HG03175 (cell line): ENCODE measurements at regions not wholly inside any gene's neighbourhood (a gene's known extent, or its start where the extent isn't known, plus 50 kb on each side); places are given as distances from the start of the nearest gene placed in this dataset.
A peak's percentile ranks its signal among the peaks of the same experiment; 100 is the strongest.
"Not testable (repeated sequence)": the region's sequence is repeated elsewhere in the genome, so short reads cannot be mapped to it uniquely, and the experiment has no call there.

ENCODE experiments used
- ATAC-seq: cut with Tn5 transposase; IDR thresholded peaks from one replicate; pipeline ENCODE4 v1.9.1; 2021; ENCODE audit warnings: mild to moderate bottlenecking, moderate library complexity; ENCODE audit not compliant: unreplicated experiment

- ATAC-seq: peak; percentile 99
These were observed 60.6 kb upstream of the EMB start for GRCh38 chr5:50501491-50502228.

DNA sequence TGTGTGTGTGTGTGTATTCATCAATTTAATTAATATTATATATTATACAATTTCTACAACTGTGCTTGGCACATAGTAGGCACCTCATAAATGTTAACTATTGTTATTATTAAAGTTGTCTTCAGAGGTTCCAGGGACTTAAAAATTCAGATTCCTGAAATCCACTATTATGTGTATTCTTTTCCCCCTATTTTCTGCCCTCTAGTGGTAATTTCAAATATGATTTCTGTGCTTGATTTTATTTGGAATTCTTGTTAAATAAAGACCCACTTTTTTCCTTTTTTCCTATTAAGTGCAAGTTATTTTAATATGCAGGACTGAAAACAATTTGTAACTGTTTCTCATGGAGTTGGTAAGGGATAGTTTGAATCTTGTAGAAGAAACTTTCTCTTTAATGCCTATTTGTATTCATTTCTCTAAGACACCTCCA is 72.0 kb upstream of the EMB start:
- ATAC-seq: not testable (repeated sequence)

GRCh38 chr5:50521060-50521459 is 80.0 kb upstream of the EMB start:
- ATAC-seq: not testable (repeated sequence)

DNA sequence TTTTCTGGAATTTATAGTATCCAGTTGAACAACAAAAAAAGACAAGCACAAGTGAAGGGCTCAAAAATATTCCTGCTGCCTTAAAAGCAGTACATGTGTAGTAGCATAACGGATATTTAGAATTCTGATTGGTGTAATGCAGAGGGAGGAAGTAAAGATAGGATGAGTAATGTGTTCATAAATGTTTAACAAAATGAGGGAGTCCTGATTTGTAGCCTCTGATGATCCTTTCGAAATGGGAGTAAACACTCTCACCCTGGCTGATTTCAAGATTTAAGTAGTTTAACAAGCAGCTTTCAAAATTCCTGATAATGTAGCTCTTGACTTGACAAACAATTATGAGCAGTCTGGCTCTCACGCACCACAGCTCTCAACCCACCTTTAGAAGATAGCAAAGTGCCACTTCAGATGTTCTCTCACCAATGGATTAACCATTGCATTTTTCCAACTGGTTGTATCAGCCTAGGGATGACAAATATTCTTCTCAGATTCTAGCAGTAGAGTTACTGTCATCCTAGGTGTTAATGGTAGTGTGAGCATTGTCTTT is 86.5 kb upstream of the EMB start:
- ATAC-seq: not testable (repeated sequence)

- ATAC-seq: no peak
These were observed 94.3 kb upstream of the EMB start for GRCh38 chr5:50535393-50535792.

GRCh38 chr5:50537534-50537933 is 96.4 kb upstream of the EMB start:
- peak; percentile 74 for ATAC-seq

- ATAC-seq: peak; percentile 85
These were observed 106.2 kb upstream of the EMB start for GRCh38 chr5:50547303-50547702.

DNA sequence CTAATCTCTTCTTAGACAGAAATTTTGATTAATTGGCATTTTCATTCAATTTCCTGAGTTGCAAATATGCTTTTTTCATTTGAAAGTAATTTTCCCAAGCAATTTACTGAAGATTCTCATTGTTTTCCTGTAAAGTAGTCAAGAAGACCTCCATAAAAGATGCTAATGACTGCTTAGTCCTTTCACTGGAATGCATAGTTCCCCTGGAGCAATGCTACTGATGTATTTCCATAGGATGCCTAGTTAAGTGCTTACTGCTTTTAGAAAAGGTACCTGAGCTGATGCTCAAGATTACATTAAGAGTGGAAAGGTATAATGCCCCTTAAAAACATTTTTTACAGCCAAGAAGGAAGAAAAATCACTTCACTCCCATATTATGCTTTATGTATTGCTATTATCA is 109.2 kb upstream of the EMB start:
- ATAC-seq: no peak

GRCh38 chr5:50550993-50551392 is 109.9 kb upstream of the EMB start:
- no peak for ATAC-seq

DNA sequence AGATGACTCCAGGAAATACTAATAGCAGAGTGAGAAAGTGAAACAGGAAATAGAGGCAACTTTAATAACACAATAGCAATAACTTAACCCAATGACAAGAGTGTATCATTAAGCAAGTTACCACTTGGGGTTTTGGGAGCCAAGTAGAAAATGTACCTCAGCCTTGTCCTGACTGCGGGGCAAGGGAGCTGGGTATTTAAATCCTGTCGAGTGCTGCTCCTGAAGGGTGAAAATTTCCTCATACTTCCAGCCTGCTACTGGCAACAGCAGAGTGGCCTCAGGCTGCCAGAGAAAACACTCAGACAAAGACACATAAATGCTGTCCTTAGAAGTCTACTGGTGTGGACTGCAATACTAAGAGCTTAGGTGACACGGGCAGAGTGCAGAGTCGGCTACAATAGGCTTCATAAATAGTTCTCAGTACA is 112.5 kb upstream of the EMB start:
- no peak for ATAC-seq

GRCh38 chr5:50558640-50559039 is 107.8 kb upstream of the PARP8 start:
- not testable (repeated sequence) for ATAC-seq

DNA sequence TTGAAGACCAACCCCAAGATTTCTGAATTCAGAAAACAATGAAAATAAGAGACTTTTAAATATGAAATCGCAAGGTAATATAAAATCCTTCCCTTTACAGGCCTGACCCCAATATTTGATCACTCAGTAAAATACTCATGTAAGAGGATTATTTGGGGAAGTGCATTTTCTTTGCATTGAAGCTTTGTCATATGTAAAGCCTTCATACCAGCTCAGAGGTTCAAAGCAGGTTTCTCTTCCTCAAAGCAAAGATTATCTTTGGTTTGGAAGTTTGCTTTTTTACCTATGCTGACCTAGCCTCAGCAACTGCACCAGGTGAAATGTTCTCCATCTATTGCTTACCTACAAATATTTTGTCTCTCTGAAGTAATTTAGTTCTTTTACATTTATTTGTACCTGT is 106.5 kb upstream of the PARP8 start:
- ATAC-seq: peak; percentile 35

- no peak for ATAC-seq
These were observed 103.7 kb upstream of the PARP8 start for GRCh38 chr5:50562694-50563093.

DNA sequence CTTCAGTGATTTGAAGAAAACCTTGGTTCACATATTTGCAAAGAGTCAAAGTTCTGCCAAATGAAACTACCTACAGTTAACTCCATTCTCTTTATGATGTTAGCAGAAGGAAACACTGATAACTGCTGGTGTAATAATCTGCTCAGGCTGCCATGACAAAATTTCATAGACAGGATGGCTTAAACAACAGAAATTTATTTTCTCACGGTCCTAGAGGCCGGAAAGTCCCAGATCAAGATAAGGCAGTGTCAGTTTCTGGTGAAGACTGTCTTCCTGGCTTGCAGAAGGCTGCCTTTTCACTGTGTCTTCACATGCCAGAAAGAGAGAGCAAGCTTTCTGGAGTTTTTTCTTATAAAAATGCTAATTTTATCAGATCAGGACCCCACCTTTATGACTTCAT is 102.4 kb upstream of the PARP8 start:
- peak; percentile 69 for ATAC-seq

DNA sequence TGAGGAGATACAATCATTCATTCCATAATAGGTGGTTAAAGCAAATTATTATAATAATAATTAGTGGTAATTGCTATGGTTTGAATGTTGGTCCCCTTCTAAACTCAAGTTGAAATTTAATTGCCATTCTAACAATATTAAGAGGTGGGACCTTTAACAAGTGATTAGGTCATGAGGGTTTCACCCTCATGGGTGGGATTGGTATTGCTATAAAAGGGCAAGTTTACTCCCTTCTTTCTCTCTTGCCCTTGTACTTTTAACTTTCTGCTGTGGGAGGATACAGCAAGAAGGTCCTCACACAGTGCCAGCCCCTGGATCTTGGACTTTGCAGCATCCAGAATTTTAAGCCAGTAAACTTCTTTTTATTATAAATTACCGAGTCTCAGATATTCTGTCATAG is 101.9 kb upstream of the PARP8 start:
- no peak for ATAC-seq

DNA sequence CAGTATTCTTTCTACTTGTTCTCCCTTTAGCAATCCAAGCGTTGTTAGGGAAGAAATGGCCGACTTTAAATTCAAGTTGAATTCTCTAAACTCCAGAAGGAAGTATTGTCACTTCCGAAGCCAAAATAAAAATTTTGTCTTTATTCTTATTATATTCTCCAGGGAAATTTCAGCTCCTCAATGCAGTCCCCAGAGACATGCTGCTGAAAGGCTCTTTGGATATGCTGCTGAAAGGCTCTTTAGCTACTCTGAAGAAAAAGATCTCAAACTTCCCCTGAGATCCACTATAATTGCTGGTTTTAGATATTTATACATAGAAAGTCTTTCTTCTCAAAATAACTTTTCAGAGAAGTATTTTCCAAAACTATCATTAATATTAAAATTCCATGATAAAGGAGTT is 92.3 kb upstream of the PARP8 start:
- no peak for ATAC-seq

GRCh38 chr5:50575740-50576139 is 90.7 kb upstream of the PARP8 start:
- ATAC-seq: no peak

DNA sequence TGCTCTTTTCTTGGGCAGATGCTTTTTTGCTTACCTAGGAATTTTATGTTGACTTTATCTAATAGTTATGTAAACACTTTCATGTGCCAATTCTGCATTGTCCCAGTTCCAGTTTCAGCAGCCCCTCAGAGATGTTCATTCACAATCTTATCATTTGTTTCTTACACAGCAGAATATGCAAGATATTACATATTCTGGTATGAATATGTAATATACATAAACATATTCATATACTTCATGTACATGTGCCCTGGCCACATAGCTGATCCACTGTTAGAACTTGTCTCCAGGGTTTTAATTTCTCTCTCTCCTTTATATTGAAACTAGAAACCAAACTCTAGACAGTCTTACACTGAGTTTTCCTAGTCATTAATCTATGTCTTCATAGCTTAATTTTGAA is 90.2 kb upstream of the PARP8 start:
- no peak for ATAC-seq

GRCh38 chr5:50576686-50577256 is 89.7 kb upstream of the PARP8 start:
- no peak for ATAC-seq

DNA sequence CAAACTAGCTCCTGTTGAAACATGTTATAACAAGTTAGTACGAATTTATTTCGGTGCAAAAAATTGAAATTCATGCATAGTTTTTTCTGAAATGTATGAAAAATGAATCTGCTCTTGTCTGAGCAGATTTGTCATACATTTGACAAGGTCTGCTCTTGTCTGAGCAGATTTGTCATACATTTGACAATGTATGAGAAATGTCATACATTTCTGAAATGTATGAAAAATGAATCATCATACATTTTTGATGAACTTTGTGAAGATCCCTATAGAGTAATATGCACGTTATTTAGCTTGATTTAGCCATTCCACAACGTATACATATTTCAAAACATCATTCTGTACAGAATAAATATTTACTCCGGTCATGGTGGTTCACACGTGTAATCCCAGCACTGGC is 85.9 kb upstream of the PARP8 start:
- ATAC-seq: no peak

DNA sequence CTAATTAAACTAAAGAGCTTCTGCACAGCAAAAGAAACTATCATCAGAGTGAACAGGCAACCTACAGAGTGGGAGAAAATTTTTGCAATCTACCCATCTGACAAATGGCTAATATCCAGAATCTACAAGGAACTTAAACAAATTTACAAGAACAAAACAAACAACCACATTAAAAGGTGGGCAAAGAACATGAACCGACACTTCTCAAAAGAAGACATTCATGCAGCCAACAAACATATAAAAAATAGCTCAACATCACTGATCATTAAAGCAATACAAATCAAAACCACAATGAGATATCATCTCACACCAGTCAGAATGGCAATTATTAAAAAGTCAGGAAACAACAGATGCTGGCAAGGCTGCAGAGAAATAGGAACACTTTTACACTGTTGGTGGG is 84.6 kb upstream of the PARP8 start:
- ATAC-seq: not testable (repeated sequence)

DNA sequence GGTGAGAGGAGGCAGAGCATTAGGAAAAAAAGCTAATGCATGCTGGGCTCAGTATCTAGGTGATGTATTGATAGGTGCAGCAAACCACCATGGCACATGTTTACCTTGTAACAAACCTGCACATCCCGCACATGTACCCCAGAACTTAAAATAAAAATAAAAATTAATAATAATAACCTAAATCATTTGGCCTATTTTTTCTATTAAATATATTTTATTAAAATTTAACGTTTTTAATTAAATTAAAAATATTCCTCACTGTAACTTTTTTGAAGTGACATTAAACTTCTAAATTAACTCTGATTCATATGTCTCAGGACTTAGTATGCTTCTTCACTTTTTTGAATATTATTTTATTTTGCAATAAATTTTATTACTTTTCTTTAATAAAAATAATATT is 83.7 kb upstream of the PARP8 start:
- no peak for ATAC-seq
